HG02623 (cell line): ENCODE measurements at regions not wholly inside any gene's neighbourhood (a gene's known extent, or its start where the extent isn't known, plus 50 kb on each side); places are given as distances from the start of the nearest gene placed in this dataset.
"Not testable (repeated sequence)": the region's sequence is repeated elsewhere in the genome, so short reads cannot be mapped to it uniquely, and the experiment has no call there.

Experiments
- ATAC-seq: cut with Tn5 transposase; IDR thresholded peaks from one replicate; pipeline ENCODE4 v1.9.1; 2021; ENCODE audit warnings: moderate library complexity; ENCODE audit not compliant: unreplicated experiment

GRCh38 chr1:200284236-200284635, 125.6 kb downstream of the ZNF281 start:
- not testable (repeated sequence) for ATAC-seq

- ATAC-seq, result no peak
Measured at GRCh38 chr1:200282497-200283122, 127.2 kb downstream of the ZNF281 start.

GRCh38 chr1:200281201-200281835, 128.5 kb downstream of the ZNF281 start:
- no peak for ATAC-seq

- ATAC-seq, result no peak
Measured at GRCh38 chr1:200279810-200280411, 129.9 kb downstream of the ZNF281 start.

- ATAC-seq, result no peak
Measured at GRCh38 chr1:200275816-200276453, 133.9 kb downstream of the ZNF281 start.

- no peak for ATAC-seq
Measured at GRCh38 chr1:200275415-200275814, 134.4 kb downstream of the ZNF281 start.

- no peak for ATAC-seq
Measured at GRCh38 chr1:200274116-200274515, 135.7 kb downstream of the ZNF281 start.

- no peak for ATAC-seq
Measured at GRCh38 chr1:200272481-200273068, 137.3 kb downstream of the ZNF281 start.

GRCh38 chr1:200269256-200269655, 140.6 kb downstream of the ZNF281 start:
- ATAC-seq, result no peak

GRCh38 chr1:200267937-200268336, 141.9 kb downstream of the ZNF281 start:
- ATAC-seq, result no peak

GRCh38 chr1:200267458-200267857, 142.4 kb downstream of the ZNF281 start:
- no peak for ATAC-seq

- ATAC-seq, result no peak
Measured at GRCh38 chr1:200266871-200267270, 143.0 kb downstream of the ZNF281 start.

GRCh38 chr1:200265881-200266280, 144.0 kb downstream of the ZNF281 start:
- no peak for ATAC-seq

- ATAC-seq, result no peak
Measured at GRCh38 chr1:200265104-200265503, 144.7 kb downstream of the ZNF281 start.

- ATAC-seq, result no peak
Measured at GRCh38 chr1:200263203-200263602, 146.6 kb downstream of the ZNF281 start.

- peak; percentile 90 for ATAC-seq
Measured at GRCh38 chr1:200262326-200262965, 147.4 kb downstream of the ZNF281 start.

- ATAC-seq, result no peak
Measured at GRCh38 chr1:200260597-200261335, 149.1 kb downstream of the ZNF281 start.

GRCh38 chr1:200258447-200259375, 151.1 kb downstream of the ZNF281 start:
- no peak for ATAC-seq

GRCh38 chr1:200257235-200257634, 152.6 kb downstream of the ZNF281 start:
- ATAC-seq, result no peak
